Suppressor macrophage treated with lipopolysaccharide for 1 hour (primary cell): ENCODE measurements at regions not wholly inside any gene's neighbourhood (a gene's known extent, or its start where the extent isn't known, plus 50 kb on each side); places are given as distances from the start of the nearest gene placed in this dataset.

Experiments used
- DNase-seq, 3 donors: peaks; one replicate each; pipeline ENCODE4 v3.0.0-alpha.2; 2020 to 2022

DNA sequence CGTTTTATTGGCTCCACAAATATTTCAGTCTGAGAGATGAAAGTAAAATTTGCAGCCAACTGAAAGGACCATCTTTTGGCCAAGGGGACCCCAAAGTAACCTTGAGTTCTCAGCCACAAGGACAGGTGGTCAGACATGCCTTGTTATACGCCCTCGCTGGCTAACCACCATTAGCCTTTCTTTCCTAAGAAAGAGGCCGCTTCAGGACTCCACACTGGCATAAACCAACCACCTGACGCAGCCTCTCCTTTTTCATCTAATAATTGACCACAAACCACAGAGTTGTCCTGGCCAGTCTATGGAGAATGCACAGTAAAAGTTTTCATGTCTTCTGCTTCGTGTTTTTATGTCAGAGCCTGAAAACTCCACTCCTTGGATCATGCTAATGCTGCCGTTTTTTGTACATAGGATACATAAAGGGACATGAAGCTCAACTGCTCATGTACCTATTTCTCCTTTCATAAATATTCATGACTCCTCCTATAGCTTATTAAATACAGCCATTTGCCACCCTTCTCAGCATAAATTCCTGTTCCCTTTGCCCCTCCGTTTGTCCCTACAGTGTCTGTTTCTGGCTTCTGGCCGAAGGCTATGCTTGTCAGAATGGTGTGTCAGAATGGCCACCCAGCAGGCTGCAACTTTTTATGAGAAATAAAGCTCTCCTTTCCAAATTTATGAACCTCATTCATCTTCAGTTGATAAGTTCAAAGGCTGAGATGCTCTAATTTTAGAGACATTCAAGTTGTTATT is 374.1 kb upstream of the RBMS3 start:
- DNase-seq: no peak

DNA sequence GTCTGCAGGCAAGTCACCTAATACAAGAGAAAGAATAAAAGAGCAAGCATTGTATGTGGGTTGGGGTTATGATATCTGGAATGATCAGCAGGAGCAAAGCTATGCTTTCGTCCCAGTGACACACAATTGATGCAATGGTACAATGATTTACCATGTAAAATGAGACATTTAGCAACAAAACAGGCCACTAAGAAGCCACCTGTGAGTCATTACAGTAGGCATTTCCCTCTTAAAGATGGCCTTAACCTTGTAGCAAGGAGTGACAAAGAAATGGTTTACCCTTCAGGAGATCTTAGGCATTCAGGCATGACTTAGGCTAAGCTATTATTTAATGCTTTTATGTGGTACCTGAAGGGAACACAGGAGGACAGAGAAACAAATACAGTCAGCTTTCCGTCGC is 373.3 kb upstream of the RBMS3 start:
- no peak for DNase-seq

DNA sequence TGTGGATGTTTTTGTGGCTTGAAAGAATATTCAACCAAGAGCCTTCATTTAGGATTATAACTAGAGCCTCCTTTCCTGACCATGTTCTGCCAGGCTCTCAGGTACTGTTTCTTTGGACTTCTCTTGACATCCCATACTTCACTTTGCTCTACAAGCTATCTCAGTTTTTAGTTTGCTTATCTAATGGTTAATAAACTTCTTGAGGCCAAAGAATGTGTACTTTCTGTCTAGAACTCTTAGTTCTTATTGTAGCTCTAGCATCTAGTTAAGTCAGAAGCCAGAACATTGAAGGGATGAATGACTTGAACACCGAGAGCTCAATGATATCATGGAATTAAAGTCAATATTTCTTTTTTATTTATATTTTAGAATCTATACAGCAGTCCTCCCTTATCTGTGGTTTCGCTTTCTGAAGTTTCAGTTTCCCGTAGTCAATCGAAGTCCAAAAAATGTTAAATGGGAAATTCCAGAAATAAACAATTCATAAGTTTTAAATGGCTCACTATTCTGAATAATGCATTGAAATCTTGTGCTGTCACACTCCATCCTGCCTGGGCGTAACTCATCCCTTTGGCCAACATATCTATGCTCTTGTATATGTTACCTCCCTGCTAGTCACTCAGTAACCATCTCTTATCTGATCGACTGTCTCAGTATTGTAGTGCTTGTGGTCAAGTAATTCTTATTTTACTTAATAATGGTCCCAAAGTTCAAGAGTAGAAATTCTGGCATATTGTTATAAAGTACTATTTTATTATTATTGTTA is 368.6 kb upstream of the RBMS3 start:
- peak in 2 of 3 donors; percentile 6 to 19 for DNase-seq

DNA sequence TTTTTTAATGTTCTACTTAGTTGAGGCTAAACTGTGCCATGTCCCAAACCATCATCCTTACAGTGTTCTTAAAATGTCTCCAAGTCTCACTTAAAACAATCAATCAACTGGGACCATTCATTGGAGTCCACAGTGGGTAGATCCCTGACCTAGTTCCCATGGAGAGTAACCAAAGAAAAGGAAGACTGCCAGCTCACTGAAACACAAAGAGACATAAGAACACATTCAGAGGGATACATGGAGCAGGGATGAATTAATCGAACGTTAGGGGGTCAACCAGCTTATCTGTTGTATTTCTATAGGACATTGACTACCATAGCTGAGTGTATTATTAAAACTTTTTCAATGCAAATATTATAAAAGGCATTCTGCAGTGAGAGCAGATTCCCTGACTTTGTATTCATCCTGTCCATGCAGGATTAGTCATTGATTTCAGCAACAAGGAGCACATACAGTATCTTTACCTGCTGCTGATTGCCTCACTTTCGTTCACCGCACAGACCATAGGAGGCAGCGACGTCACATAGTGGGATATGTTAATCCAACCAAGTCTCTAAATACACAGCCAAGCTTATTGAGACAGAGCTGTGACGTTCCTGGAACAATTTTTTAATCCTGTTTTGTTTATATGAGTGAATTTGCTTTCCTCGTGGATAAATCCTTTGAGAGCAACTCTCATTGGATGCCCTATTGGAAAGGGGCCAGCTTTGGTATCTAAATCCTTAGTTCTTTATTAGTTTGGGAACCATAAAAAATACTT is 364.9 kb upstream of the RBMS3 start:
- DNase-seq: peak in 1 of 3 donors; percentile 12

DNA sequence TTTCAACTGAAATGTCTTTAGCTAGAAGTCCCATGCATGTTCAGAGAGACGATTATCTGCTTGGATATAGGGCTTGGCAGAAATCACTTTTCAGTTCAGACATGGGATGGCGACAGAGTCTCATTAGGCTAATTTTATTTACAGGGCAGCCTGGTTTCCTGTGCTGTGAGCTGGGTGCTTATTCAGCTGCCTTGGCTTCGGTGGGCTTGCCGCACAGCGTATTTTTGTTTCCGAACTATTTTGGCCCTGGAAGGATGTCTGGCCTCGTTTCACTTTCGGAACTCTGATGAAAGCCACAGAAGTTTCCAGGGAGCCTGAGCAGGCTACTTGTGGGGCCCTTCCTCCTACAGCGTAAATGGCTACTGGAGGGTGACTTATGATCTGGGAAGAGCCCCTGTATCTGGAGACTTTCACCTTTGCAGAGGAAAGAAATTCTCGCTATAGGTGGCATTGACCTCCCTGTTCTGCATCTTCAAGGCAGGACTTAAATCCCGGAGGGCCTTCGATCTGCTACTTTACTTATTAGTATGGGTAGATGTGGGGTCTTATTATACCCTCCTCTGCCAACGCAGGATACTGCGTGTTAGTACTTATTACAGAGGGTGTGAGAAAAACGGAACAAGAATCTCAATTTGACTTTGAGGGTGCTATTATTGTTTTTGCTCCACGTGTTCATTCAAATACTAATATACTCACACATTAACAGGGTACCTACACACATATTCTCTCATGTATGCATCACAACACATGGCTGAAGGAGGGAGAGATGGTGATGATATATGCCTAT is 364.0 kb upstream of the RBMS3 start:
- DNase-seq: peak; percentile 37 to 42 (median 41)

DNA sequence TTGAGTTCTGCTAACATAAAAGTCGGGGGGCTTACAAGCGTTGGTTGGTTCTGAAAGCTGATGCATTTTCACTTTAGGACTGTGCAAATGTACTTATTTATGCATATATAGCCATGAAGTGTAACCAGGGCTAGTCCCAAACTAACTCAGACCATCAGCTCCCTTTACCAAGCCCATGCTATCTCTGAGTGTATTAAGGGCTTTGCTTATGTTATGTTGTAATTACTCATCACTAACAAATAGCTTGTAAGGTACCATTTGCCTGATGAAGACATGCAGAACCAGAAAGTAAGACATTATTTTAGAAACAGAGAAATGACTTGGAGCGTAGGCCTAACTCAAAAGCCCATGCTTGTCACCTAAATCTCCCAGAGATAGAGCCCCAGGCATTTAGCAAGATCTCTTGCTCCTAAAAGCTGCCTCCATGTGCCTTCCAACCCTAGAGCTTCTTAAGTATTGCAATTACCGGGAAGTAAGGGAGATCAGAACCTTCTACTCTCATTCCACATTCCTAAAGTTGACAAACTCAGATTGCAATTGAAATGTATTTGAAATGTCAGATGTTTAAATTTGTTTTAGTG is 362.9 kb upstream of the RBMS3 start:
- no peak for DNase-seq

DNA sequence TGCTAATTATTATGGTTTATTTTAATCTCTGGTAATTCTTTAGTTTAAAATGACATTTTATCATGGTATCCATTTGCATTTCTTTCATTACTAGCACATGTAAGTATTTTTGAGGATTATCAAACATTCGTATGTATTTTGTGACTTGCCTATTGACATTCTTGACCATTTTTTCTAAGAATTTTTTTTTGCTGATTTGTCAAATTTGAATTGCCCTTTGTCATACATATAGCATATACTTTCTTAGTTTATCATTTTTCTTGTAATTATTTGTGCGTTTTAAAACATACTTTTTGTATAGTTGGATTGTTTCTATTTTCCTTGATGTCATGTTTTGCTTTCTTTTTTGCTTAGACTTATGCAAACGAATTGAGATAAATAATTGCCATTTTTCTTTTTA is 358.5 kb upstream of the RBMS3 start:
- DNase-seq: no peak

DNA sequence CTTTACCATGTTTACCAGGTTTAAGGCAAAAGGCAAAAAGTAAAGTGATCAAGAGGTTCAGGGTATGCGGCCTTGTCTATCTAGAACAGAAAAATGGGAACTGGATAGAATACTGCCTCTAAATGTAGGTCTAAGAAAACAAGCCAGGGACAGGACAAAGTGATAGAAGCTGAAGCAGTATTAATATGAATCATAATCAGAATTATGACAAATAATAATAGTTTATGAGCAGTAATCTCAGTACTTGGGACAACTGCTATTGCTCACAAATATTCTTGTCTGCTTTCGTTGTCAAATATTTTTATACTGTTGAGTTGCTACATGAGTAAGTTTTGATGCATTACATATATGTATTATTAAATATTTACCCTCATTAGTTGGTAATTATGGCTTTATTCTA is 356.9 kb upstream of the RBMS3 start:
- DNase-seq: no peak

DNA sequence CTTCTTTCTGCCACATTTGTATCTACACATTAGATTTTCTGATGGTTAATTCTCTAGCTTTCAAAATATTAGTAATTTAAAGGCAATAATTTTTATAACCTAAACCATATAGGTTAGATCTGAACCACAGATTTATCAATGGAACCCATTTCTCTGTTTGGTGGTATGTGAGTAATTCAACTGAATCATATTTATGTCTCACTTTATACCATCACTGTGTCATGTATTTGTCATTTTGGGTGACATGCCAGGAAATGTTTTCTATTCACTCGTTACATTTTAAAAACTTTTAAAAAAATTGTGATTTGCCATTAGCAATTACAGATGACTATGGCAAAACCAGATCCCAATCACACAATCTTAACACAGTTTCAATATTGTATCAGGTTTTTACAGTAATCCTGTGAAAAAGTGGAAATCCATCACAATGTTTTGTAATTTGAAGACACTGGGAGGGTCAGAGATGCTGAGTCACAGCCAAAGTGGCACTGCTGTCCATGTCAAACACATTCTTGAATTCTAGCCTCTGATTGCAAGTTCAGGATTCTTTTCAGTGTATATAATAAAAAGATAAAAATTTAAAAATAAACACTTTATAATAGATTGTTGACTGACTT is 356.0 kb upstream of the RBMS3 start:
- no peak for DNase-seq

DNA sequence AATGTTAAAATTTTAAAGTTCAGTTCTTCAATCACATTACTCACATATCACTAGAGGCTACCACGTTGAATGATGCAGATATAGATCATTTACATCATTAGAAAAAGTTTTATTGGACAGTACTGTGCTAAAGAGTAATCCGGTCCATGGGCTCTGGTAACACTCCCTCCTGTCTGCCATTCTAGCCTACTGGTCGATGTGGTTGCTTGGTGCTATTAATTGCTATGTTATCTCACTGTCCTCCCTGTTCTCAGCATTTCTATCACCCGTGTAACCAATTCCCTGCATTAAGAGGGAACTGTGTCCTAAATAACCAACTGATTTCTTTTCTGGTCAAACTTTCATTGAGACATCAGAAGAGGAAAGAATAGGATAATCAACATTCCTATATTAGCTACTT is 347.5 kb upstream of the RBMS3 start:
- DNase-seq: no peak

DNA sequence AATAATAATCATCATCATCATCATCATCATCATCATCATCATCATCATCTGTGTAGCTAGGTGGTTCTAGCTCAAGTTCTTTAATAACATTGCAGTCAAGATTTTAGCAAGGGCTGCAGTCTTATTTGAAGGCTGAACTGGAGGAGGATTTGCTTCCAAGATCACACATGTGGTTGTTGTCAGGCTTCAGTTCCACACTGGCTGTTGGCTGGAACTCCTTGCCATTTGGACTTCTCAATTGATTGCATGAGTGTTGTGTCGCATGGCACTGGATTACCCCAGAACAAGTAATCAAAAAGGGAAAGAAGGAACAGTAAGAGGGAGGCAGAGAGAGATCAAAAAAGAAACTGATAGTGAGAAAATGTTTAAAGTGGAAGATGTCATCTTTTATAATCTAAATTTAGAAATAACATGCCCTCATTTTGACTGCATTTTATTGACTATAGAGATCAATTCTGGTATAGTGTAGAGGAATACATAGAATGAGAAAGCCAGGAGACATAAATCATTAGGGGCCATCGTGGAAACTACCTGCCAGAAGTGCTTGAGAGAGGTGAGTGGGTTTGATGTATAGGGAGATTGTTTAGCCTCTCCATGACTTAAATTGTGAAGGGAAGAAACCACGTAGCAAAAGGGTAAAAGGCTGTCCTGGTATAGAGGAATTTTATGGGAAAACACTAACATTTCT is 346.6 kb upstream of the RBMS3 start:
- no peak for DNase-seq

DNA sequence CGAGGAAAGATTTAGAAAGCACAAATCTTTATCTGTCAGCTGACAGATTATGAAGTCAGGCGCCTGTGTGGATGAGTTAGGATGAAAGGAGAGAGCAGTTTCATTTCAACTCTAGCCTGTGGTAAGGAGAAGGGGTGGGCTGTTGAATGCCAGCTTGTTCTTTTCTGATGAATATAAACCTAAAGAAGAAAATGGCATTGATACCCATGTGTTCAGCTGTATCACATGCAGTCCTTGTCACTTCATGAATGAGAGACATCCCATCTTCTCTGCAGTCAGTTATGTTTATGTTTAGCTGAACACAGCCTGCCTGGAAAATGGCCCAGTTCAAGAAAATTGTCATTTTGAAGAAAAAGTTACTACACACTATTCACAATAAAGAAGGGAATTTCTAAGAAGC is 345.7 kb upstream of the RBMS3 start:
- no peak for DNase-seq

DNA sequence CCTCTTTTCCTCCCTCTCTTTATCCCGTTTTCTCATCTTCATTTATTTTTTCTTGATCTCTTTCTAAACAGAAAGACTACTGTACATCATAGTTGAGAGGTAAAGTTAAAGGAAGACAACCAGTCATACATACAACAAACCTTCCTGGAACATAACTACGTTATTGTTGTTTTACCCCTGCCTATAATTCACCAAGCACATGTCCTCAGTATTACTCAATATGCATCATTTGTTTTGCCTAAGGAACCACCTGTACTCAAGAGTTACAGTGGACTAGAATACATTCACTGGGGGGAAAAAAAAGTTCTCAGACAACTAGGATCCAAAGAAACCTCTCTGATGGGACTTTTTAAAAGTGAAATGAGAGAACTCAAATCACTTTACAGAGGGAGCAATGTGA is 344.7 kb upstream of the RBMS3 start:
- DNase-seq: no peak

DNA sequence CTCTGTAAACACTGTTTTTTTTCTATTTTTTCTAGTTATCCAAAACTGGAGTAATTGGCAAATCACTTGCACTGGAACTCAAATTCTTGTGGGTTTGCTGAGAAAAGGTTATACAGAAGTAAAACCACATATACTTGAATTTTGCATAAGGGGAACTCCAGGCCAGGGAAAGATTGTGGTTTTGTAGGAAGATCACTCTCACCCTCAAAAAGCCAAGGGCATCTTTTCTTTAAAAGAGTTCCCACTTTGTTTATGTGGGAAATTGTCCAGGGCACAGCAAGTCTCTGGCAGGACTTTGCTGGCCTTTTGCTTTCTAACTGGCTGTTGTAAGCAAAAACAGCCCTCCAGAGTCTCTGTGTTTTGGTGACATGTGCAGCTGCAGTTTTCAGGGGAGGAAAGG is 340.3 kb upstream of the RBMS3 start:
- DNase-seq: peak; percentile 55 to 71 (median 71)

DNA sequence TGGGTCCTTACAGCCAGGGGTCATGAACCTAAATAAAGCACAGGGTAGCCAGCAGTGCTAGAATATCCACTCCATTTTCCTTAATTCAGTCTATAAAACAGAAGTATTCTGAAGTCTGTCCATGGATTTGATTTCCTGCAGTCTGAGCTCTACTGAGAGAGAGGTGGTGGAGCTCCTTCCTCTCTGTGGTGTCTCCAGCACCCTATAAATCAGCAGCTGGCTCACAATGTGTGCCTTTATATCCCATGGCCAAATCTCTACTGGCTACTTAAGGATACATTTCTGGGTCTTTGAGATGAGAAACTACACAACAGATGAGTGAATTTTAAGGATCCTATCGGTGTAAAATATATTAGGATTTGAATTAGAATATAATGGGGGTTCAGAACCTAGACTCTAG is 339.9 kb upstream of the RBMS3 start:
- no peak for DNase-seq

DNA sequence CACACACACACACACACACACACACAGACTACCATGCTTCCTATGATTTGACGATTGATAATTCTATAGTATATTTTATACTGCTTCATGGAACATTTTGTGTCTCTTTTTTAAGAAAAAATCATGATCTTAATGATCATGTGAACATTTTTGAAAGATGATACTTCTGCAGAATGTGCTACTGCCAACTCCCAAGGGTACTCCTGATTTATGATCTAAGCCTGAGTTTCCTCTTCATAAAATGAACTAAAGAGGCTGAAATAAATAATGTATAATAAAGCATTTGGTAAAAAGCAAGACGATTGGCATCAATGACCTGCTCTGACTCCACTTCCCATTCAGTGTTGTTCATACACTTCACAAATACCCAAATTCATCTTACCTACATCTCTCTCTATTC is 333.8 kb upstream of the RBMS3 start:
- no peak for DNase-seq

DNA sequence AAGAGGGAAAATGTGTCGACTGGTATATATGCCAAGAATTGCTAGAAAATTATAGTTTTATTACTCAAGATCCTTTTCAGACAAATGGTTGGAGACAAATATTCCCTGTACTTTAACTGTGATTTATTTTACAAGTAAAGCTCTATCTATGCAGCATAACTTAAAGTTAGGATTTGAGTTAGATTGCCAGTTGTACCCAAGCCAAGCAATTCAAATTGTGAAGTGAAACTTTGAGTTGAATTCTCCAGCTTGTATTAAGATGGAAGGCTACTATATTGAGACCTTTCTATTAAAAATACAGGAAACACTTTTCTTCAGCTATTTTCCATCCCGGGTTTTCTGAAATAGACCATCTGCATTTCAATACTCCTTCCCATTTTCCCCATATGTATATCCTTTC is 333.1 kb upstream of the RBMS3 start:
- no peak for DNase-seq

DNA sequence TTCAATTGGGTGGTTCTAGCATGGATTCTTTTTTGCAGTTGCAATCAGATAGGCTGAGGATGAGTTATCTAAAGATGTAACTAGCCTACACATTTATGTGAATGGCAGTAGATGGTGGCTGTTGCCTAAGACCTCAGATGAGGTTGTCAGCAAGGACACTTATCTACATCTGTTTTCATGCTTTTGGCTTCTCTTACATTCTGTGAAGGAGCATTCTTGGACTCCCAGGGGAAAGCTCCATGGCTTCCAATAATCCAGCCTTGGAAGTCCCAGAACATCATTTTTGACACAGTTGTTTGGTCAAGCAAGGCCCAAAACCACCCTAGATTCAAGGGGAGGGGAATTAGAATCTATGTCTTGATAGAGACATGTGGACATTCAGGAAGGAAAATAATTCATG is 332.2 kb upstream of the RBMS3 start:
- no peak for DNase-seq

DNA sequence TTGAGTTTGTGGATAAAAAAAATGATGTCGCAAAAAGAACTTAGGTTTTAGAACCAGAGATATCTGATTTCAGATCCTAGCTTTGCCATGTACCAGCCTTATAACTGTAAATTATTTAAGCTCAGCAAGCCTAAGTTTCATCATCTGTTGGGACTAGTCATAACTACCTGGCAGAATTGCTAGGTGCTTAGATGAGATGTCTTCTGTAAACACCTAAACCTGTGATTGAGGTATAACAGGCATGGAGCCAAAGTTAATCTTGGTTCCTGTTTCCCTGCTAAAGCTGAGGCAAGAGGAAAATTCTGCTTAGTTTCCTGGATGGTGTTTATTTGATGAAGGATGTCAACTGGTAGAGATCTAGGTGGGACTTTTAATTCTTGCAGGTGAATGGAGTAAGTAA is 331.3 kb upstream of the RBMS3 start:
- no peak for DNase-seq

DNA sequence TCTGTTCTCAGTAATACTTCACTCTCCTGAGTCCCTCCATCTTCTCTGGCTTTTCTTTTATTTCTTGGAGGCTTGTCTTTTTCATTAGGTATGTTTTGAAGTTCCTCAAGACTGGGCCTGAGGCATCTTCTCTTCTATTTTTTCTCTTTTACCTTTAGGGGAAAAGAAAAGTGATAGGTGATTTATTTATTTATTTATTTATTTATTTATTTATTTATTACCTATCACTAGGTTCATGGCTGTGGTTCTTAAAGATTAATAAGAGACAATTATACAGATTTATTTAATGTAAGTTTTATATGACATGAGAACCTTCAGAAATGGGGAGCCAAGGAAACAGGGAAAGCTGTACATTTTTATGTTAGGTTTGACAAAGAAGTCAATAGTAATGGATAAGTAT is 330.3 kb upstream of the RBMS3 start:
- no peak for DNase-seq

DNA sequence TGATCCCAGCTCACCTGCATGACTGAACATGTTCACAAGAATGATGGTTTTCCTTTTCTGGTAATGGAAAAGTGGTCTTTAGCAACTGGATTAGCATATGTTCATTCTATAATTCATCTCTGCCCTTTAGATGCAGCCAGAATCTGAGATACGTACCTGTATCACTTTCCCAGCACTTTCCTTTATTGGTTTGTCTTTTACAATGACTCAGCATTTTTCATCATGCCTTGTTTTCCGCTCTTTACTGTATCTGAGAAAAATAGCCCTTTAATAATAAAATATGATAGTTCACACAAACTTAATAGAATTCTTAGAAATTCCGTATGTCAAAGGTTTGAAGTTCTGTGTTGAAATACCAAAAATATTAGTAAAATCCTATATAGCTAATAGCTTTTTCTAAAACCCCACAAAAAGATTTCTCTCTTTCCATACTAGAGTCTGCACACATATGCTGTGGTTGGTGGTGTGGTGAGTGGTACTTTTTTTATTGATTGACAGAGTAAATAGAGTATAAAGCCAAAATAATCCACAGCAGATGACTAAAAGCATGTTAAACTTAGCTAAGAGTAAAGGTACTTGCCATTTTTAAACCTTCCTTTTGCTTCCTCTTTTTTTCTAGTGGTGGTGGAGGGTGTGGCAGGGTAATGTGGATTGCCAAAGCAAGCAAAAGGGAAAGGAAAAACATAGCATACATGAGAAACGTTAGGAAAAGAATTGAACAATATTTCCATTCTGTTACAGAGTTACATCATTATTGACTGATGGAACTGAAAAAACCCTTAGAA is 328.9 kb upstream of the RBMS3 start:
- peak; percentile 8 to 32 (median 21) for DNase-seq
